ENCODE measurements at regions not wholly inside any gene's neighbourhood (a gene's known extent, or its start where the extent isn't known, plus 50 kb on each side); places are given as distances from the start of the nearest gene placed in this dataset.
"Not testable (repeated sequence)": the region's sequence is repeated elsewhere in the genome, so short reads cannot be mapped to it uniquely, and the experiment has no call there.

- no peak overlapping the region for H3K27ac Mint-ChIP-seq
- peaks cover 20% of the 10 kb centered on the region for H3K9me3 Mint-ChIP-seq
- no peak overlapping the region for H3K4me3 Mint-ChIP-seq
- no peaks in the 10 kb centered on the region for H3K4me1 Mint-ChIP-seq
- CTCF ChIA-PET = no interaction called here
- no peaks in the 10 kb centered on the region for H3K36me3 Mint-ChIP-seq
- no peak for DNase-seq
- no peaks in the 10 kb centered on the region for H3K27me3 Mint-ChIP-seq
Measured at GRCh38 chr2:215631696-215632095, 195.8 kb upstream of the FN1 start.

GRCh38 chr2:215630796-215631195 lies 194.9 kb upstream of the FN1 start:
- not testable (repeated sequence) for H3K27ac Mint-ChIP-seq, H3K27me3 Mint-ChIP-seq, H3K4me1 Mint-ChIP-seq, DNase-seq, H3K4me3 Mint-ChIP-seq, H3K36me3 Mint-ChIP-seq
- peaks cover 20% of the 10 kb centered on the region for H3K9me3 Mint-ChIP-seq
- CTCF ChIA-PET = interaction anchor here (1.0 kb wide), 1 partner anchor 300 kb away, joined by 3 read pairs; no protein-coding TSS in a partner anchor

GRCh38 chr2:215627771-215628170 lies 191.9 kb upstream of the FN1 start:
- Mint-ChIP-seq H3K36me3 (no peaks in the 10 kb centered on the region), H3K9me3 (peaks cover 5% of the 10 kb centered on the region), H3K4me3 (no peak overlapping the region), H3K27ac (no peak overlapping the region), H3K27me3 (no peaks in the 10 kb centered on the region), H3K4me1 (no peaks in the 10 kb centered on the region)
- DNase-seq = no peak
- CTCF ChIA-PET = no interaction called here

GRCh38 chr2:215626812-215627281 lies 191.0 kb upstream of the FN1 start:
- H3K27ac Mint-ChIP-seq = no peak overlapping the region
- no peaks in the 10 kb centered on the region for H3K27me3 Mint-ChIP-seq
- H3K4me1 Mint-ChIP-seq = no peaks in the 10 kb centered on the region
- no peak for DNase-seq
- CTCF ChIA-PET = no interaction called here
- peaks cover 2% of the 10 kb centered on the region for H3K9me3 Mint-ChIP-seq
- H3K36me3 Mint-ChIP-seq = no peaks in the 10 kb centered on the region
- no peak overlapping the region for H3K4me3 Mint-ChIP-seq

GRCh38 chr2:215626063-215626462 lies 190.2 kb upstream of the FN1 start:
- CTCF ChIA-PET = no interaction called here
- no peaks in the 10 kb centered on the region for H3K27me3 Mint-ChIP-seq
- no peaks in the 10 kb centered on the region for H3K4me1 Mint-ChIP-seq
- no peaks in the 10 kb centered on the region for H3K9me3 Mint-ChIP-seq
- H3K4me3 Mint-ChIP-seq = no peak overlapping the region
- H3K36me3 Mint-ChIP-seq = no peaks in the 10 kb centered on the region
- DNase-seq = no peak
- no peak overlapping the region for H3K27ac Mint-ChIP-seq

- DNase-seq = no peak
- Mint-ChIP-seq H3K9me3 (no peaks in the 10 kb centered on the region), H3K4me3 (no peak overlapping the region), H3K27ac (no peak overlapping the region), H3K27me3 (peaks cover 8% of the 10 kb centered on the region), H3K36me3 (no peaks in the 10 kb centered on the region), H3K4me1 (no peaks in the 10 kb centered on the region)
- CTCF ChIA-PET = interaction anchor here (1.2 kb wide), 1 partner anchor 73 kb away, joined by 3 read pairs; no protein-coding TSS in a partner anchor
Measured at GRCh38 chr2:215625207-215625606, 189.3 kb upstream of the FN1 start.

GRCh38 chr2:215624423-215624829 lies 188.6 kb upstream of the FN1 start:
- Mint-ChIP-seq H3K9me3 (no peaks in the 10 kb centered on the region), H3K4me1 (peaks cover 4% of the 10 kb centered on the region), H3K27ac (no peak overlapping the region), H3K27me3 (peaks cover 13% of the 10 kb centered on the region), H3K36me3 (no peaks in the 10 kb centered on the region), H3K4me3 (no peak overlapping the region)
- no peak for DNase-seq
- CTCF ChIA-PET = interaction anchor here (1.2 kb wide), 1 partner anchor 72 kb away, joined by 3 read pairs; no protein-coding TSS in a partner anchor

GRCh38 chr2:215622837-215623236 lies 187.0 kb upstream of the FN1 start:
- peaks cover 6% of the 10 kb centered on the region for H3K4me1 Mint-ChIP-seq
- no peak for DNase-seq
- H3K27me3 Mint-ChIP-seq = peaks cover 19% of the 10 kb centered on the region
- no peaks in the 10 kb centered on the region for H3K36me3 Mint-ChIP-seq
- CTCF ChIA-PET = no interaction called here
- H3K9me3 Mint-ChIP-seq = no peaks in the 10 kb centered on the region
- no peak overlapping the region for H3K27ac Mint-ChIP-seq
- no peak overlapping the region for H3K4me3 Mint-ChIP-seq

GRCh38 chr2:215621381-215621780 lies 185.5 kb upstream of the FN1 start:
- Mint-ChIP-seq H3K27me3 (peaks cover 19% of the 10 kb centered on the region), H3K27ac (no peak overlapping the region), H3K4me1 (peaks cover 6% of the 10 kb centered on the region), H3K9me3 (no peaks in the 10 kb centered on the region), H3K36me3 (no peaks in the 10 kb centered on the region), H3K4me3 (no peak overlapping the region)
- DNase-seq = no peak
- CTCF ChIA-PET = interaction anchor here (0.7 kb wide), 1 partner anchor 43 kb away, joined by 4 read pairs; no protein-coding TSS in a partner anchor

GRCh38 chr2:215620528-215620927 lies 184.7 kb upstream of the FN1 start:
- Mint-ChIP-seq H3K4me1 (peaks cover 6% of the 10 kb centered on the region), H3K4me3 (no peak overlapping the region), H3K27me3 (peaks cover 19% of the 10 kb centered on the region), H3K27ac (no peak overlapping the region), H3K36me3 (no peaks in the 10 kb centered on the region), H3K9me3 (no peaks in the 10 kb centered on the region)
- CTCF ChIA-PET = no interaction called here
- DNase-seq = no peak

GRCh38 chr2:215619989-215620388 lies 184.1 kb upstream of the FN1 start:
- no peak for DNase-seq
- Mint-ChIP-seq H3K27me3 (peaks cover 19% of the 10 kb centered on the region), H3K36me3 (no peaks in the 10 kb centered on the region), H3K4me3 (peak overlapping the region; percentile 5), H3K9me3 (no peaks in the 10 kb centered on the region), H3K27ac (no peak overlapping the region), H3K4me1 (peaks cover 6% of the 10 kb centered on the region)
- CTCF ChIA-PET = interaction anchor here (0.6 kb wide), 1 partner anchor 1167 kb away, joined by 3 read pairs; no protein-coding TSS in a partner anchor

- CTCF ChIA-PET = interaction anchor here (0.6 kb wide), 1 partner anchor 1166 kb away, joined by 3 read pairs; no protein-coding TSS in a partner anchor
- Mint-ChIP-seq H3K4me3 (peak overlapping the region; percentile 5), H3K4me1 (peaks cover 6% of the 10 kb centered on the region), H3K9me3 (no peaks in the 10 kb centered on the region), H3K27me3 (peaks cover 19% of the 10 kb centered on the region), H3K36me3 (no peaks in the 10 kb centered on the region), H3K27ac (no peak overlapping the region)
- peak; percentile 29 for DNase-seq
Measured at GRCh38 chr2:215619022-215619958, 183.4 kb upstream of the FN1 start.

- no peaks in the 10 kb centered on the region for H3K36me3 Mint-ChIP-seq
- peaks cover 6% of the 10 kb centered on the region for H3K4me1 Mint-ChIP-seq
- no peaks in the 10 kb centered on the region for H3K9me3 Mint-ChIP-seq
- no peak for DNase-seq
- peaks cover 19% of the 10 kb centered on the region for H3K27me3 Mint-ChIP-seq
- H3K4me3 Mint-ChIP-seq = no peak overlapping the region
- H3K27ac Mint-ChIP-seq = no peak overlapping the region
- CTCF ChIA-PET = no interaction called here
Measured at GRCh38 chr2:215618145-215618544, 182.3 kb upstream of the FN1 start.

- H3K9me3 Mint-ChIP-seq = no peaks in the 10 kb centered on the region
- H3K4me3 Mint-ChIP-seq = no peak overlapping the region
- H3K4me1 Mint-ChIP-seq = peaks cover 6% of the 10 kb centered on the region
- H3K27me3 Mint-ChIP-seq = peaks cover 19% of the 10 kb centered on the region
- CTCF ChIA-PET = no interaction called here
- no peak overlapping the region for H3K27ac Mint-ChIP-seq
- H3K36me3 Mint-ChIP-seq = no peaks in the 10 kb centered on the region
- DNase-seq = no peak
Measured at GRCh38 chr2:215617060-215617824, 181.4 kb upstream of the FN1 start.

Measured in activated naive CD4-positive, alpha-beta T cell treated with anti-CD3 and anti-CD28 coated beads, Interleukin-2, amount 10 ng/mL, durations not matched to agents 7 days and 5 days (primary cell).